ENCODE measurements at regions not wholly inside any gene's neighbourhood (a gene's known extent, or its start where the extent isn't known, plus 50 kb on each side); places are given as distances from the start of the nearest gene placed in this dataset.

GRCh38 chr17:33986566-33986965 lies 268.5 kb upstream of the CCL2 start:
- H3K9me3 ChIP-seq: no peaks in the 10 kb centered on the region
- no peak overlapping the region for H3K27ac ChIP-seq
- no peak overlapping the region for H3K4me3 ChIP-seq
- no peak for TF ChIP-seq POLR2A (IDR thresholded peaks at IDR 0.05)
- TF ChIP-seq CTCF (IDR thresholded peaks at IDR 0.05): no peak
- TF ChIP-seq EP300 (IDR thresholded peaks at IDR 0.05): no peak
- intact Hi-C loops (cut with DNase I): no loop called here
- H3K36me3 ChIP-seq: no peaks in the 10 kb centered on the region
- H3K27me3 ChIP-seq: no peaks in the 10 kb centered on the region
- 67 to 81% (median 77%) methylated on average over 2 of the region's 2 CpGs for WGBS, 3 donors
- DNase-seq: no peak
- no peaks in the 10 kb centered on the region for H3K4me1 ChIP-seq (ENCODE audit: insufficient read depth)

- DNase-seq: no peak
- H3K9me3 ChIP-seq: no peaks in the 10 kb centered on the region
- 59 to 79% (median 64%) methylated on average over 2 of the region's 2 CpGs for WGBS, 3 donors
- intact Hi-C loops (cut with DNase I): no loop called here
- H3K4me1 ChIP-seq (ENCODE audit: insufficient read depth): no peaks in the 10 kb centered on the region
- H3K4me3 ChIP-seq: no peak overlapping the region
- no peak for TF ChIP-seq EP300 (IDR thresholded peaks at IDR 0.05)
- TF ChIP-seq POLR2A (IDR thresholded peaks at IDR 0.05): no peak
- TF ChIP-seq CTCF (IDR thresholded peaks at IDR 0.05): no peak
- H3K27me3 ChIP-seq: no peaks in the 10 kb centered on the region
- H3K27ac ChIP-seq: no peak overlapping the region
- H3K36me3 ChIP-seq: no peaks in the 10 kb centered on the region
These were observed 267.9 kb upstream of the CCL2 start for GRCh38 chr17:33987162-33987561.

- Histone ChIP-seq H3K36me3 (no peaks in the 10 kb centered on the region), H3K27ac (no peak overlapping the region), H3K27me3 (no peaks in the 10 kb centered on the region), H3K4me3 (no peak overlapping the region), H3K4me1 (ENCODE audit: insufficient read depth) (no peaks in the 10 kb centered on the region), H3K9me3 (no peaks in the 10 kb centered on the region)
- 45 to 50% (median 45%) methylated on average over 8 of the region's 8 CpGs for WGBS, 3 donors
- intact Hi-C loops (cut with DNase I): no loop called here
- TF ChIP-seq CTCF (IDR thresholded peaks at IDR 0.05) (no peak), POLR2A (IDR thresholded peaks at IDR 0.05) (no peak), EP300 (IDR thresholded peaks at IDR 0.05) (no peak)
- DNase-seq: no peak
These were observed 265.5 kb upstream of the CCL2 start for GRCh38 chr17:33989361-33990148.

- H3K27me3 ChIP-seq: no peaks in the 10 kb centered on the region
- 30 to 48% (median 36%) methylated on average over 3 of the region's 3 CpGs for WGBS, 3 donors
- no peak overlapping the region for H3K27ac ChIP-seq
- no peaks in the 10 kb centered on the region for H3K9me3 ChIP-seq
- DNase-seq: no peak
- intact Hi-C loops (cut with DNase I): no loop called here
- H3K4me1 ChIP-seq (ENCODE audit: insufficient read depth): no peaks in the 10 kb centered on the region
- no peaks in the 10 kb centered on the region for H3K36me3 ChIP-seq
- no peak for TF ChIP-seq POLR2A (IDR thresholded peaks at IDR 0.05)
- H3K4me3 ChIP-seq: no peak overlapping the region
These were observed 264.0 kb upstream of the CCL2 start for GRCh38 chr17:33990943-33991706.

GRCh38 chr17:33992113-33992512 lies 263.0 kb upstream of the CCL2 start:
- WGBS, 3 donors: 59 to 86% (median 69%) methylated on average over 5 of the region's 5 CpGs
- intact Hi-C loops (cut with DNase I): no loop called here

More at GRCh38 chr17:33992113-33992512, 263.0 kb upstream of the CCL2 start:
- Histone ChIP-seq H3K4me3 (no peak overlapping the region), H3K27ac (no peak overlapping the region), H3K36me3 (no peaks in the 10 kb centered on the region), H3K4me1 (ENCODE audit: insufficient read depth) (no peaks in the 10 kb centered on the region), H3K27me3 (no peaks in the 10 kb centered on the region), H3K9me3 (no peaks in the 10 kb centered on the region)
- TF ChIP-seq POLR2A (IDR thresholded peaks at IDR 0.05): no peak
- TF ChIP-seq CTCF (IDR thresholded peaks at IDR 0.05): no peak
- no peak for TF ChIP-seq EP300 (IDR thresholded peaks at IDR 0.05)
- DNase-seq: no peak
